ENCODE measurements at regions not wholly inside any gene's neighbourhood (a gene's known extent, or its start where the extent isn't known, plus 50 kb on each side); places are given as distances from the start of the nearest gene placed in this dataset.

DNA sequence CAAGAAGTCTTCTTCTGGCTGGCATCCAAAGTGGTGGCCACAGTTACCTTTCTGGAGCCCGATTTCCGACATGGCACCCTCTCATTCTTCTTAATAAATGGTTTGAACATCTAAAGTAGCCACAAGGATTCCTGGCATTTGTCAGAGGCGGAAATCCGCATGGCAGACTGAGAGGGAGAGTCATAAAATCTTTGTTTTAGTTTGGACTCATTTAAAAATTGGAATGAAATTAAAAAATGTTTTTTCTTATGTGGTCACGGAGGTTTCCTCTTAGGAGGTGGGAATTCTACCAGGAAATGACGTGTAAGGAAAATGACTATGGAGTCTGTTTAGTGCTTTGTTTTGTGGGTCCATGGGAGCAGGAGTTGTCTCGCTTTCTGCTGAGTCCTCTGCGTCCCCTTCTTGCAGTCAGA is 133.0 kb upstream of the PTCH1 start:
- TF ChIP-seq CTCF (IDR thresholded peaks at IDR 0.05) (no peak), EP300 (IDR thresholded peaks at IDR 0.05) (no peak), POLR2A (IDR thresholded peaks at IDR 0.05; ENCODE audit: low read depth) (no peak)
